SKM-1 (cell line): ENCODE measurements at regions not wholly inside any gene's neighbourhood (a gene's known extent, or its start where the extent isn't known, plus 50 kb on each side); places are given as distances from the start of the nearest gene placed in this dataset.

Experiments
- DNase-seq: peaks from one replicate; lab custom pipeline; 2025; ENCODE audit not compliant: unreplicated experiment; lab: John Stamatoyannopoulos, UW

DNA sequence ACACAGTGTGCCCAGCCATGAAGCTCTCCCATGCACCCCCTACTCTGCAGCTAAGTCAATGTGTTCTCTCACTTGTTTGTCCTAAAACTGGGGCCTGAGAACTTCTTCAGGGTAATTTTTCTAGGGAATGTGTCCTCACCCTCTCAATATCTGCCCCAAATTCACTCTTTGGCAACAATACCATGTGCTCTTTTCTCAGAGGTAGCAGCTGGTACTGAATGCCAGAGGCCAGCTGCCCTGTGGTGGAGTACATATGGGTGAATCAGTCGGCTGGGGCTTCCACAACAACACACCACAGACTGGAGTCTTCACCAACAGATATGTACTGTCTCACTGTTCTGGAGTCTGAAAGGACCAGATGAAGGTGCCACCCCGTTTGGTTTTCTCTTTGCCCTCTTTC is 97.7 kb upstream of the TOP3B start:
- no peak for DNase-seq

DNA sequence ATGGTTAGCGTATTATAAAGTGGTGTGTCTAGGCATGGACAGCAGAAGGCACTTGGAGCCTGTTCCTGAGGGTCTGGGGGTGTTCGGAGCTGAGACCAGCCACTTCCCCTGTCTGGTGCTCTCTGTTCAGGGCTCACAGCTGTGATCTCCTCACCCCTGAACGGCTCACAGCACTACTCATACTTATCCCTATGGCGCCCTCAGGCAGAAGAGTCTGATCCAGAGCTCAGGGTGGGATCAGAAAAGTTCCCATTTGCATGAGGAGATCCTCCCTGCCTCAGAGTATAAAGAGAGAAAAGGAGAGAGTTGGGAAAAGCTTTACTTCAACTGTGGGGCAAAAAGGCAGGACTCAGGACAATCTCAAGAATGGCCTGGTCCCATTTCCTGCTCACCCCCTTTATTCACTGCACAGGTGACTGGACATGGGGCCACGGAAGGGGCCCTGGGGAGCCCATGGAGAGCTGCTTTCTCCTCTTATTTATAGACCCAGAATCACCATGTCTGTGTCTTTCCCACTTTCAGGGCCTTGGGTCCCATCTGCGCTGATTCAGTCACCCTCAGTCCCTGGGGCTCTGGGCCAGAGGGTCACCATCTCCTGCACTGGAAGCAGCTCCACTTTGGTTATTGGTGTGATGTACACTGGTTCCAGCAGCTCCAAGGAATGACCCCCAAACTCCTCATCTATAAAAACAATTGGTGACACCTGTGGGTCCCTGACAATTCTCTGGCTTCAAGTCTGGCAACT is 97.0 kb upstream of the TOP3B start:
- no peak for DNase-seq

DNA sequence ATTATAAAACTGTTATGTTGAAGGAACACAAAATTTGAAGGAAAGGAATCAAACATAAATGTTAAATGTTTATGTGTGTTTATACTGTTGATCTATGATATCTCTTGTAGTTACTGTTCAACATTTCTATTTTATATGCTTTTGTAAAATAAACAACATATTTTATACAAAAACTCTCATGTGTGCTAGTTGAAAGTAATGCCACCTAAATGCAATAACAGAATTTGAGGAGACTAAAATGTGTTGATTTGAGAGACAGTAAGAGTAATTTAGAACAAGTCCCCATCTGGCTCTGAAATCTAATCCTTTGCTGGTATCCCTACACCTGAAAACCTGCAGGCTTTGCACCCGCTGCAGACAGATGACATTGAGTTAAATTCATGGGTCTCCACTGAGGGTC is 95.7 kb upstream of the TOP3B start:
- no peak for DNase-seq

DNA sequence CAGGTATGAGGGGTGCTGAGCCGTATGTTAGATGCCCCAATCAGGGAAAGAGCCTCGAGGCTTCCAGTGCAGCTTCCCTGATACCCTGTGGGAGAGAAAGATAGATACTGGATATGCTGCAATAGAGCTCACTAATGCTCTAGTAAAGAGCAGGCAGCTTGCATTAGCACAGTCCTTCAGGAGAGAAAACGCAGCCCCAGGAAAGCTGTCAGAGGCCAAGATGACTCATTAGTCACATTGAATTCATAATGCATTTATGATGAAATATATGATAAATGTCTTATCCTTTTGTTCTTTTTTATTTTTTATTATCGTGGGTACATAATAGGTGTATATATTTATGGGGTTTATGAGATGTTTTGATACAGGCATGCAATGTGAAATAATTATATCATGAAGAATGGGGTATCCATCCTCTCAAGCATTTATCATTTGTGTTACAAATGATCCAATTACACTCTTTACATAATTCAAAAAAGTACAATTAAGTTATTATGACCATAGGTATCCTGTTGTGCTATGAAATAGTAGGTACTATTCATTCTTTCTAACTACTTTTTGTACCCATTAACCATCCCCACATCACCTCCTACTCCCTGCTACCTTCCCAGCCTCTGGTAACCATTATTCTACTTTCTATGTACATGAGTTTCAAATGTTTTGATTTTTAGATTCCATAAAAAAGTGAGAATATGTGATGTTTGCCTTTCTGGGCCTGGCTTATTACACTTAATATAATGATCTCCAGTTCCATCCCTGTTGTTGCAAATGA is 94.5 kb upstream of the TOP3B start:
- DNase-seq = no peak

DNA sequence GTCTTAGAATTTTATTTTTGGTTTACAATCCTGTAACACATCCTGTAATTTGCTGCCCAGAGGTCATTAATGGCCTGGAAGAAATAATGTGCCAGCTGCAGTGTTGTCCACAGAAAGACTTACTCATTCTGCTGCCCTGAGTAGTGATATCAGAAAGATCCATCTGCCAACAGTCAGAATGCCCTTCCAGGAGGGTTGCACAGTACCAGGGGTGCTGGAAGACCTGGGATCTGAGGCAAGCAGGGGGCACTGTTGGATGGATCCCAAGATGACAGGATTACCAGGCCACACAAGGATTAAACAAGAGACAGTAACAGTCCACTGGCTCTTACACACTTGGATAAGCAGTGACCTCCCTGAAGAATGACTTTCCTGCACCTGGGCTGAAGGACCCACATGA is 93.8 kb upstream of the TOP3B start:
- DNase-seq = no peak

DNA sequence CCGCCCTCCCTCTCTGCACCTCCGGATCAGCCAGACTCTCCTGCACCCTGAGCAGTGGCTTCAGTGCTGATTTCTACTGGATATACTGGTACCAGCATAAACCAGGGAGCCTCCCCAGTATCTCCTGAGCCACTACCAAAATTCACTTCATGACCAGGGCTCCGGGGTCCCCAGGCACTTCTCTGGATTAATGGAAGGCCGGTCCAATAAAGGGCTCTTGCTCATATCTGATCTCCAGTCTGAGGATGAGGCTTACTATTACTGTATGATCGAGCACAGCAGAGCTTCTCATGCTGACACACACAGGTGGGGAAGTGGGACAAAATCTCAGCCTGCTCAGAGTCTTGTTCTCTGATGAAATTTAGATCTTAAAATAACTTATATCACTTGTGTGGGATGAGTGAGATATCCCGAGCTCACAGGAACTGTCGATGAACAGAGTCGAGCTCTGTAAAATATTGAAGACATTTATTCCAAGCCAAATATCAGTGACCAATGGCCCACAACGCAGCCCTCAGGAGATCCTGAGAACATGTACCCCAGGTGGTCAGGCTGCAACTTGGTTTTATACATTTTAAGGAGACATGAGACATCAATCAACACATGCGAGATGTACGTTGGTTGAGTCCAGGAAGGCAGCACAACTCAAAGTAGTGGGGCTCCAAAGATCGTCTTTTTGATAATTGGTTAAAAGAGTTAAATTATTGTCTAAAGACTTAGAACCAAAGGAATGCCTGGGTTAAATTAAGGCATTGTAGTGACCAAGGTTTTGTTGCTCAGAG is 93.0 kb upstream of the TOP3B start:
- DNase-seq = no peak

DNA sequence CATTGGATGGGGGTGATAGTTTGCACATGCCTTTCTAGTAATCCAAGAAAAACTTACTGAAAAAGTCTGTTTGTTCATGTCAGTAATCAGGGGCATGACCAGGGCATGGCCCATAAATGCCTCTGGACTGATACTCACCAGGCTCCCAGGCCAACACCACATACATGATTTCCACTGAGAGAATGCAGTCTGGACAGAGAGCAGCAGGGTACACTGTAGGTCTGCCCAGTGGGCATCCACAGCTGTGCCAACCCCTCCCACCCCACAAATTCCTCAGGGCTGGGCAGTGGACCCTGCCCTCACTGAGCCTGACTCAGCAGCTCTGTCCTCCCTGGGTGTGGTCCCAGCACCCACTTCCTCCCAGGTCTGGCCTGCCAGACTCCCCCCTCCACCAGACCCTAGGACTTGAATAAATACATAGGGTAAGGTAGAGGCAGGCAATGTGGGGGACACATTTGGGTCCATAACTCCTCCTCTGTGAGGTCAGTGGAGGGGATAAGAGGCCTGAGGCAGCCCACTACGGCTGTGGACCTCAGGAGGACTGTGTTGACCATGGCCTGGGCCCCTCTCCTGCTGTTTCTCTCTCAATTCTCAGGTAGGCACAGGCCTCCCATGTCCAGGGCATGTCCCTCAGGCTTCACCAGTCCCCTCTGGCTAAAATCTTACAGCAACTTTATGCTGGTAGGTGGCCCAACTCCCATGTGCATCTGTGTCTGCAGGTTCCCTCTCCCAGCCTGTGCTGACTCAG is 92.2 kb upstream of the TOP3B start:
- DNase-seq = no peak

DNA sequence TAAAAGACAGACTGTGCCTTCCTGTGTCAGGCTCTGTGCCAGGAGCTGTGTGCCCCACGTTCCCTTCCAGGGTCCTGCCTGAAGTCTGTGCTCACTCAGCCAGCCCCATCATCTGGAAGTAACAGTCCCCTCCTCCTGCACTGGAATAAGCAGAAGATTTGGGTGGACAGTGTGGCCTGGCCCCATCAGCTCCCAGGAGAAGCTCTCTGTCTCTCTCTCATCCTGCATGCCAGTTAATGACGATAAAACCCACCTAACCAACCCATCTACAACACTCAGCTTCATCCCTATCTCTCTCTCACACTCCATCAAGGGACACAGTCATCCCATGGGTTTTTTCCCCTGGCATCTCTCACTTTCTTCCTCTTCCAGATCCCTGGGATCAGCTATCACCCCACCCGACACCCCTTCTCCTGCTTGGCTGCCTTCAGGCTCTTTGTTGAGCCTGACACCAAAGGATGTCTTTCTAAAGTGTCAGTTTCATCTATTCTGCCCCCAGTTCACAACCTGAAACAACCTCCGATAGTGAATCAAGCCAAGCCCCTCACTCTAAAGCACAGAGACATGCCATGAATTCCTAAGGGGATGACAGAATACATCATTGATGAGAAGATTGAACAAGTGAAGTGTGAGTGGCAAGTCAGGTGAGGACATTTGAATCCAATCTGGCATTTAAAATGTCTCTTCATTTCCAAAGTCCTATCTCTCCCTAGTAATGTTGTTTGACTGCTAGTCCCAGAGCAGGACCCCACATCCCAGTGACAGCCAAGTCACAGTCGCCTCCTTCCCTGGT is 91.4 kb upstream of the TOP3B start:
- DNase-seq = no peak

DNA sequence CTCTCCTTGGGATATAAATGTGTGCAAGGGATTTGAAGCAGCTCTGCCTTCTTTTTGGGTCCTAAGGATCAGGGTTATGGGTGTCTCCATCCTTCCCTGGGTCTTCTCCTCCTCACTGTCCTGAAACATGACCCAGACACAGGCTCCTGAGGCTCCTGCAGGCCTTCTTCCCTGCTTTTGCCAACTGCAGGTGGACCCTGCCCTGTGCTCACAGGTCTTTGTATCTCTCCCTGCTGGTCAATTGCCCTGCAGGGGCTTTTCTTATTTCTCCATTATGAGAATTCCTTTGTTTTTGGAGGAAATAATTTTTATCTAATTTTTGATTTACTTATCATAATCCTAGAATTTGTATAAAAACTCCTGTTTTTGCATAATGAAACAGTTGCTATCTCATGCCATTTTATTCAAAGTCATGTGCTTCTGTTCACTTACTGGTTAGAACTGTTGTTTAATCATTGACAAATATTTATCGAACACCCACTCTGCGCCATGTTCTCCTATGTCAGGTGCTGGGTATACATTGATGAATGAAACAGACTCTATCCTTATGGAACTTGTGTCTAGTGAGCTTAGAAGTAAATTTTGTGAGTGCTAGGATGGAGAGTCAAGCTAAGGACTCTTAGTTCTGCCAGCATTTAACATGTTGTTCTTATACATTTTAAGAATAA is 89.7 kb upstream of the TOP3B start:
- no peak for DNase-seq

DNA sequence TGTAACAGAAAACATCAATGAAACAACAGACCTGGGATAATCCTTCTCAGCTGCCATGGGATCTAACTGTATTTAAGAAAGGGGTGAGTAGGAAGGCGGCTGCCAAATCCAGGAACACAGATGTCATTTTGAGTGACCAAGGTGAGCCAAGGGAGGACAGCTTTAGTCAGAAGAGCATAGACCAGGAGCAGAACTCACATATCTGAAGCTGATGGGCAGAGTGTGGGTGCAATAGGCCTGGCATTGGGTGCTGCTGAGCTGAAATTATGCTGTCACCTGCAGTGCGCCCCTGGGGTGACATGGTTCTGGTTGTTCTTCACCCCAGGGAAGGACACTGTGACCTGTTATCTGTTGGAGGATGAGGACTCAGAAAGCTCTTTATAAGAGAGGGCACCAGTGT is 88.9 kb upstream of the TOP3B start:
- no peak for DNase-seq

DNA sequence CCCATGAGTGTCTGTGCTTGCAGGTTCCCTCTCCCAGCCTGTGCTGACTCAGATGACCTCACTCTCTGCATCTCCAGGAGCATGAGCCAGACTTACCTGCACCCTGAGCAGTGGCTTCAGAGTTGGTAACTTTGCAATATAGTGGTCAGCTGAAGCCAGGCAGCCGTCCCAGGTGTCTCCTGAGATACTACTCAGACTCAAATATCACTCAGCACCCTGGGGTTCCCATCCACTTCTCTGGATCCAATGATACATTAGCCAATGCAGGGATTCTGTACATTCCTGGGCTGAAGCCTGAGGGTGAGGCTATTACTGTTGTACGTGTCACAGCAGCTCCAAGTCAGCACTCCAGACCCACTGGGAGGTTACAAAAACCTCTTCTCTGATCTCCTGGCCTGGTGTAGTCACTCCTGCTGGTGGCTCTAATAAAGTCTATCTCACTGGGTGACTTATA is 87.8 kb upstream of the TOP3B start:
- no peak for DNase-seq

DNA sequence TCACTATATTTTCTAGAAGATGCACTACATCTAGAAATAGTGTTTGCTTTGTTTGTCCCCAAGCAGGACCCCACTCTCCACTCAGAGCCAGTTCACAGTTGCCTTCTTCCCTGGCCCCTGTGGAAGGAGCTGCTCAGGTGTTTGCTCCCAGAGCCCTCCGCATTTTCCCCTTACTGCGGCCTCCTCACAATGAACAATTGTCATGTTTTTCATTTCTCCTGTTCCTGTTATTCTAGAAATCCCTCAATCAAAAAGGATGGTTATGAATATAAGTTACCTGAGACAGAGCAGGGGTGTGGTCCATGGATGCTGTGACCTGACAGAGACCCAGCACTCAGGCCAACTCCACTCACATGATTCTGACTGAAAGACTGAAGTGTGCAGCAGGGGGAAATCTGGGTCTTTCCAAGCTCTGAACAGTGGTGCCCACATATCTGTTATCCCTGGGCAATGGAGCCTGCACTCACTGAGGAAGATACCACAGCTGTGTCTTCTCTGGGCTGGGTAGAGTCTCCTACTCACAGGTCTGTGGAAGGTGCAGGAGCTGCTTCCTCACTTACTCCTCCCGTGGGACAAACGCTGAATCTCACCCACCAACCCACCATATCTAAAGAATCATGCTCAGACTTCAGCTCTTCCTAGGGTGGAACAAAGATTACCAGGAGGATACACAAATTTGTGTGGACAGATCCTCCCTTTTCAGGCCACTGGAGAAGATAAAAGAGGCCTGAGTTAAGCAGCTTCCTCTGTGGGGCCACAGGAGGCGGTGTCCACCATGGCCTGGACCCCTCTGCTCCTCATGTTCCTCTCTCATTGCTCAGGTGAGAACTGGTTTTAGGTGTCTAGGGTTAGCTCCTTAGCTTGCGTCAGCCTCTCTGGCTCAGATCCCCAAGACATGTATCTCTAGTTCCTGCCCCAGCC is 87.1 kb upstream of the TOP3B start:
- DNase-seq = no peak

DNA sequence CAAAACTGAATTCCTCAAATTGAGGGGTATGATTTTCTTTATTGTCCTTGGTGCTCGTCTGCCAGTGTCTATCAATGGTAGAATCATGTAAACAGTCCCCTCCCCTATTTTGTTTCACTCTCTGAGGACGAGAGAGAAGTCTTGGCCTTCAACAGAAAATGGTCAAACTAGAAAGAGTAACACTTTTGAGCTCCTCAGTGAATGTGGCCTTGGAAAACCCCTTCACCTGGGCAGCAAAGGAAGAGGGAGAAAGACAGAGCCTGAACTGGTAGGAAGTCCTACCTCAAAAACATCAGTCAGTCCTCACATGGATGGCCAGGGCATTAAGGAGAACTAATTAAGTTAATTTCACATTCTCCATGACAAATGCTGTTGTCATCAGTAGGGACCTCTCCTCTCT is 86.1 kb upstream of the TOP3B start:
- no peak for DNase-seq

DNA sequence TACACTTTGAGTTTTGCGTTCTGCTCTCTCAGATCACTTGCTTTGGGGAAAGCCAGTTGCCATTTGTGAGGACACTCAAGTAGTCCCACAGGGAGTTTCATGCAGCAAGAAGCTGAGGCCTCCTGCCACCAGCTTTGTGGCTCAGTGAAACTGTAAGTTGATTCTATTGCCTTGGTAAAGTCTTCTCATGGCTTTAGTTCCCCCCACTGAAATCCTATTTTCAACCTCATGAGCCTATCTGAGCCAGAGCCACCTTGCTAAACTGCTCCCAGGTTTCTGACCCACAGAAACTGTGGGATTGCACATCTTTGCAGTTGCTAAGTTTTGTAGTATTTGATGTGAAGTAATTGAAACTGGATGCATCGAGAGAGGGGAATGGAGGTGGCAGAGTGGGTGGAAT is 85.4 kb upstream of the TOP3B start:
- no peak for DNase-seq

DNA sequence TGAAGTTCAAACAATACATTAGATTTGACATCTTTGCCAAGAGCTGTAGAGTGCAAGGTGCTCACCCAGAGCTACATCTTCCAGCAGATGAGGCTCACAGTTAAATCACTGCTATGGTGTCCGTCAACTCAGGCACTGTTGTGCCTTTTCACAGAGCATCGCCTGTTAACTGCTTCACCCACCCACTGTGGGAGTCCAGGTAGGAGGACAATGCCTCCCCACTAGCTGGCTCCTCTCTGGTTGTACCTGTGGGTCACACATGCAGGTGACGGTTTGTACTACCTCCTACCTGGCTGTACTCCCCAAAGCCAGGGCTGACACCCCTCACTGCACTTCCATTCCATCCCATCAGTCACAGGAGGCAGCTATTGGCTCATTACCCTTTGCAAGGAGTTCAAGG is 84.6 kb upstream of the TOP3B start:
- no peak for DNase-seq

DNA sequence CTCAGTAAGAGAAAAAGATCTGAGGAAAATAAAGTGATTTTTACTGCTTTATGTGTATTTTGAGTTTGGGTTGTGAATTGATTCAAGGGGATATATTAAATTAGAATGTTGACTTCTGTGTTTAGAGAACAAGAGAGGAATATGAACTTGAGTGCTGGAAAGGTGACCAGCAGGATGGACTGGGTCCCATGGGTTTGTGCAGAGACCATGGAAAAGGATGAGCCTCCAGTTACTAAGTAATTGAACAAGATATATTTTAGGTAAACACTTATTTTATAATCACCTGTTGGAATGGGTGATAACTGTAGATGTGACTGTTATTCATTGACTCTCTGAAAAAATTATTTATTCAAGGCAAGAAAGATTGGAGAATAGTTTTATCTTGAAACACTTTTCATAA is 82.0 kb upstream of the TOP3B start:
- no peak for DNase-seq

DNA sequence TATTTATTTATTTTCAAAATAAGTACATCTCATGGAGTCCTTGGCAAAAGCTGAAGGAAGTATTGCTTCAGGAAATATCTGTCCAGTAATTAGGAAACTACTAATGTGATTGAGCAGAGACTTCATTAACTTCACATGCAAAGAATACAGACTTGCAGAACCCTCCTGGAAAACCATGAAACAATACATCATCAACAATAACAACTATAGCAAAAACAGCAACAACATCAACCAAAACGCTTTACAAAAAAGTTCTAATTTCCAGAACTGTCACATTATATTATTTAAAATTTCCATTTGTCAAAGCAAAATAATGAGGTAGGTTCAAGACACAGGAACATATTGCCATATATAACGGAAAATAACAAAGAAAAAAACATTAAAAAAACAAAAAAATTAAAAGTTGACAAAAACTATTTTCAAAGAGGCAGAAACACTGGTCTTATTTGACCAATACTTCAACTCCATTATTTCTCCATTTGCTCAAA is 79.8 kb upstream of the TOP3B start:
- no peak for DNase-seq
